NK-92 treated with Interleukin-12 subunit alpha and Interleukin-12 subunit beta, amount 100 ng/mL, for 24 hours (cell line): ENCODE measurements at regions not wholly inside any gene's neighbourhood (a gene's known extent, or its start where the extent isn't known, plus 50 kb on each side); places are given as distances from the start of the nearest gene placed in this dataset.

ENCODE experiments used
- DNase-seq: peaks from one replicate; lab custom pipeline; 2025; lab: John Stamatoyannopoulos, UW

- DNase-seq: no peak
These were observed 1155.5 kb upstream of the TENM4 start for GRCh38 chr11:80596291-80596810.

- DNase-seq: no peak
These were observed 1154.2 kb upstream of the TENM4 start for GRCh38 chr11:80595011-80595410.

- no peak for DNase-seq
These were observed 1153.0 kb upstream of the TENM4 start for GRCh38 chr11:80593648-80594374.

- DNase-seq: no peak
These were observed 1151.7 kb upstream of the TENM4 start for GRCh38 chr11:80592546-80592945.

GRCh38 chr11:80587906-80588305, 1147.1 kb upstream of the TENM4 start:
- DNase-seq: no peak

- DNase-seq: no peak
These were observed 1145.6 kb upstream of the TENM4 start for GRCh38 chr11:80586464-80586863.

GRCh38 chr11:80584661-80585060, 1143.8 kb upstream of the TENM4 start:
- no peak for DNase-seq

GRCh38 chr11:80569832-80570231, 1129.0 kb upstream of the TENM4 start:
- no peak for DNase-seq

- DNase-seq: no peak
These were observed 1124.4 kb upstream of the TENM4 start for GRCh38 chr11:80565231-80565630.

- no peak for DNase-seq
These were observed 1121.8 kb upstream of the TENM4 start for GRCh38 chr11:80562523-80563125.

- DNase-seq: no peak
These were observed 1119.1 kb upstream of the TENM4 start for GRCh38 chr11:80559942-80560341.

GRCh38 chr11:80553565-80553964, 1112.7 kb upstream of the TENM4 start:
- DNase-seq: no peak

- no peak for DNase-seq
These were observed 1101.9 kb upstream of the TENM4 start for GRCh38 chr11:80542704-80543103.

- no peak for DNase-seq
These were observed 1097.2 kb upstream of the TENM4 start for GRCh38 chr11:80538040-80538439.

GRCh38 chr11:80533463-80533862, 1092.6 kb upstream of the TENM4 start:
- no peak for DNase-seq

GRCh38 chr11:80532633-80533232, 1091.9 kb upstream of the TENM4 start:
- no peak for DNase-seq

- no peak for DNase-seq
These were observed 1088.9 kb upstream of the TENM4 start for GRCh38 chr11:80529726-80530125.

GRCh38 chr11:80525663-80526405, 1085.0 kb upstream of the TENM4 start:
- DNase-seq: no peak

GRCh38 chr11:80524349-80524748, 1083.5 kb upstream of the TENM4 start:
- DNase-seq: no peak

GRCh38 chr11:80523057-80523456, 1082.2 kb upstream of the TENM4 start:
- DNase-seq: no peak

- DNase-seq: no peak
These were observed 1080.8 kb upstream of the TENM4 start for GRCh38 chr11:80521592-80521991.

- no peak for DNase-seq
These were observed 1079.7 kb upstream of the TENM4 start for GRCh38 chr11:80520507-80520887.
